IMR-90 (cell line): ENCODE measurements at regions not wholly inside any gene's neighbourhood (a gene's known extent, or its start where the extent isn't known, plus 50 kb on each side); places are given as distances from the start of the nearest gene placed in this dataset.

Source experiments
- ATAC-seq: fragments of 200-7000 bp; cut with Tn5 transposase; 2 replicates; pipeline ENCODE4 v1.9.1; 2020; ENCODE audit warnings: low read depth, mild to moderate bottlenecking, moderate library complexity
- BruUV-seq: library from RNA; stranded (reverse); fragments of 400-500 nt; replicated peaks from 2 replicates; lab custom pipeline; 2021; lab: Mats Ljungman, UMichigan
- CTCF ChIA-PET: fragments of 300-600 bp; formaldehyde crosslinking; extraction: SDS; loops from one replicate; lab custom pipeline; 2021; ENCODE audit warnings: antibody characterized with exemption; lab: Yijun Ruan, JAX
- POLR2A ChIA-PET: fragments of 300-600 bp; sonication (Branson Sonifier 250); formaldehyde crosslinking; loops from one replicate; lab custom pipeline; 2022; ENCODE audit warnings: antibody characterized with exemption; ENCODE audit not compliant: unreplicated experiment; lab: Charles Lee
- DNase-seq: peaks from one replicate; pipeline ENCODE4 v3.0.0; 2013
- H2AFZ ChIP-seq: replicated peaks from 2 replicates; pipeline ENCODE3; 2013; ENCODE audit warnings: low read length, mild to moderate bottlenecking; ENCODE audit not compliant: poor library complexity
- H2AK5ac ChIP-seq: 2 replicates; pipeline ENCODE4 v1.6.1; 2013; ENCODE audit warnings: low read depth, low read length, inconsistent platforms
- H2AK9ac ChIP-seq: replicated peaks from 2 replicates; pipeline ENCODE3; 2013; ENCODE audit warnings: mild to moderate bottlenecking, low read depth, low read length, moderate library complexity; ENCODE audit not compliant: poor library complexity
- H2BK120ac ChIP-seq: 2 replicates; pipeline ENCODE4 v1.6.1; 2013; ENCODE audit warnings: low read depth, low read length, inconsistent platforms
- H2BK15ac ChIP-seq: 3 replicates; pipeline ENCODE4 v1.6.1; 2013; ENCODE audit warnings: low read depth, low read length, inconsistent platforms
- H2BK20ac ChIP-seq: 2 replicates; pipeline ENCODE4 v1.6.1; 2013; ENCODE audit warnings: low read depth, mild to moderate bottlenecking, inconsistent platforms, low read length, moderate library complexity
- H2BK5ac ChIP-seq: 2 replicates; pipeline ENCODE4 v1.6.1; 2013; ENCODE audit warnings: mild to moderate bottlenecking, low read depth, low read length, inconsistent platforms; ENCODE audit not compliant: poor library complexity, severe bottlenecking
- H3K14ac ChIP-seq: replicated peaks from 2 replicates; pipeline ENCODE4 v1.6.1; 2013; ENCODE audit warnings: low read depth, low read length, inconsistent platforms
- H3K18ac ChIP-seq: 2 replicates; pipeline ENCODE4 v1.6.1; 2013; ENCODE audit warnings: low read depth, low read length, control low read depth
- H3K23ac ChIP-seq: 2 replicates; pipeline ENCODE4 v1.6.1; 2013; ENCODE audit warnings: low read depth, low read length, inconsistent platforms
- H3K27ac ChIP-seq: 2 replicates; pipeline ENCODE4 v1.5.1; 2013; ENCODE audit warnings: mild to moderate bottlenecking, control low read depth, low read length; ENCODE audit not compliant: insufficient read depth
- H3K27me3 ChIP-seq: 2 replicates; pipeline ENCODE4 v1.6.1; 2013; ENCODE audit warnings: low read length; ENCODE audit not compliant: control insufficient read depth, insufficient read depth
- H3K36me3 ChIP-seq: 2 replicates; pipeline ENCODE4 v1.6.1; 2013; ENCODE audit warnings: low read length, mixed read lengths; ENCODE audit not compliant: control insufficient read depth, insufficient read depth
- H3K4ac ChIP-seq: 2 replicates; pipeline ENCODE4 v1.6.1; 2013; ENCODE audit warnings: low read depth, low read length, inconsistent platforms
- H3K4me1 ChIP-seq: 2 replicates; pipeline ENCODE4 v1.6.1; 2013; ENCODE audit warnings: low read length, mixed read lengths; ENCODE audit not compliant: control insufficient read depth, insufficient read depth
- H3K4me2 ChIP-seq: 2 replicates; pipeline ENCODE4 v1.6.1; 2013; ENCODE audit warnings: low read depth, mild to moderate bottlenecking, control low read depth, low read length, moderate library complexity
- H3K4me3 ChIP-seq: 2 replicates; pipeline ENCODE4 v1.5.1; 2013; ENCODE audit warnings: low read depth, mild to moderate bottlenecking, control low read depth, low read length, moderate library complexity; ENCODE audit not compliant: insufficient read depth
- H3K56ac ChIP-seq: 2 replicates; pipeline ENCODE4 v1.6.1; 2013; ENCODE audit warnings: low read length, inconsistent platforms; ENCODE audit not compliant: insufficient read depth; ENCODE audit errors: extremely low read depth
- H3K79me1 ChIP-seq, 2 experiments: 2 replicates each; pipeline ENCODE4 v1.6.1; 2013; ENCODE audit warnings: low read length in 2 of 2, inconsistent platforms in 1 of 2, low read depth in 1 of 2
- H3K9ac ChIP-seq: 2 replicates; pipeline ENCODE4 v1.6.1; 2013; ENCODE audit warnings: low read depth, low read length, control low read depth
- H3K9me1 ChIP-seq: 2 replicates; pipeline ENCODE4 v1.6.1; 2013; ENCODE audit warnings: low read length, inconsistent platforms; ENCODE audit not compliant: insufficient read depth
- H3K9me3 ChIP-seq: 2 replicates; pipeline ENCODE4 v1.6.1; 2013; ENCODE audit warnings: low read length; ENCODE audit not compliant: control insufficient read depth, insufficient read depth
- H4K20me1 ChIP-seq: 2 replicates; pipeline ENCODE4 v1.6.1; 2013; ENCODE audit warnings: low read length, inconsistent platforms; ENCODE audit not compliant: insufficient read depth
- H4K5ac ChIP-seq: 2 replicates; pipeline ENCODE4 v1.6.1; 2013; ENCODE audit warnings: mild to moderate bottlenecking, low read depth, low read length, control low read depth
- H4K8ac ChIP-seq, 2 experiments: 2 replicates each; pipeline ENCODE4 v1.6.1; 2013; ENCODE audit warnings: low read depth in 2 of 2, low read length in 2 of 2, control low read depth in 1 of 2, inconsistent platforms in 1 of 2
- H4K91ac ChIP-seq: 2 replicates; pipeline ENCODE4 v1.6.1; 2013; ENCODE audit warnings: low read depth, low read length, inconsistent platforms; ENCODE audit not compliant: insufficient read depth
- POLR2A ChIP-seq: IDR thresholded peaks from 2 replicates; pipeline ENCODE4 v1.6.1; 2012; ENCODE audit warnings: mild to moderate bottlenecking, low read depth, low read length
- RCOR1 ChIP-seq: IDR thresholded peaks from 2 replicates; pipeline ENCODE4 v1.6.1; 2012; ENCODE audit warnings: mild to moderate bottlenecking, low read length, improper control_type of control experiment; ENCODE audit not compliant: insufficient replicate concordance
- RFX5 ChIP-seq: IDR thresholded peaks from 2 replicates; pipeline ENCODE4 v1.8.0; 2012; ENCODE audit warnings: low read depth, mild to moderate bottlenecking, low read length, moderate library complexity
- WGBS, 2 experiments: methylation state at CpG; one replicate each; pipeline versions ENCODE4 v1.1.5 to v1.1.7; 2013; ENCODE audit warnings: missing lambda C conversion rate in 2 of 2; ENCODE audit not compliant: insufficient read length in 1 of 2; ENCODE audit errors: extremely low coverage in 2 of 2; 5-methylcytosine and 5-hydroxymethylcytosine counted together
- dilution Hi-C: fragments of 300-500 bp; cut with HindIII; formaldehyde crosslinking; loops from one replicate; pipeline ENCODE4 v1.14.3; 2018; ENCODE audit warnings: low sequenced_read_pairs; ENCODE audit not compliant: unreplicated experiment
- in situ Hi-C: fragments of 300-500 bp; cut with MboI; formaldehyde crosslinking; loops from 3 replicates; pipeline ENCODE4 v1.14.3; 2019; ENCODE audit warnings: low sequenced_read_pairs, inconsistent platforms, mixed read lengths
- intact Hi-C: fragments of 100-400 bp; cut with micrococcal nuclease; formaldehyde crosslinking; loops from 2 replicates; pipeline ENCODE4 v1.10.0; 2022
- TF ChIP-seq, protein P1 (sequence below): fragments of 150-350 bp; IDR thresholded peaks from 2 replicates; pipeline ENCODE4 v1.6.1; 2017; ENCODE audit warnings: mild to moderate bottlenecking, antibody characterized with exemption, low read length, low read depth

DNA sequence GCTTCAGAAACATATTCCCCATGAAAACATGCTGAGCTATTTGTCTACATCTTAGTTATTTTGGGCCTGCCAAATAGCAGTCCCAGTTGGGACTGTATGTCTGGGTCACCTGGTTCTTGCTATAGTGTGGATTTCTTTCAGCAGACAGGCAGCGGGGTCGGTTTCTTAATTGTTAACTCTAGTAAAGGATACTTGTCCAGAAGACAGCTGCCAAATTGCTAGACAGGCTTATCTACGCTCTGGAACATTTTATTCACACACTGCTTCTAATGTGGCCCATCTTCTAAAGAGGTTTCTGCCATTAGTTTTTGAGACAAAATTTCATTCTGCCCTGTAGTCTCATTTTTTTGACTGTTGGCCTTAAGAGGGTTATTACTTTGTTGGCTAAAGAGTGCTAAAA lies 217.9 kb downstream of the RWDD3 start:
- Histone ChIP-seq H3K36me3 (no peaks in the 10 kb centered on the region), H3K9ac (no peak overlapping the region), H2BK20ac (no peak overlapping the region), H3K9me3 (no peaks in the 10 kb centered on the region), H2AK5ac (no peak overlapping the region), H3K27ac (no peak overlapping the region), H4K5ac (no peak overlapping the region), H4K91ac (no peak overlapping the region), H3K56ac (no peak overlapping the region), H3K4ac (no peak overlapping the region), H2BK120ac (no peak overlapping the region), H3K4me3 (no peak overlapping the region), H4K20me1 (no peaks in the 10 kb centered on the region), H2AFZ (no peak overlapping the region), H2AK9ac (no peak overlapping the region), H4K8ac (no peak overlapping the region), H3K18ac (no peak overlapping the region), H2BK15ac (no peak overlapping the region), H3K79me1 (no peaks in the 10 kb centered on the region), H3K23ac (no peak overlapping the region), H2BK5ac (no peak overlapping the region), H3K14ac (no peak overlapping the region), H3K9me1 (no peaks in the 10 kb centered on the region), H3K4me2 (no peak overlapping the region), H3K4me1 (no peaks in the 10 kb centered on the region), H3K27me3 (no peaks in the 10 kb centered on the region)
- BruUV-seq: no TSS peak
- POLR2A ChIA-PET: no interaction called here
- CTCF ChIA-PET: no interaction called here
- ATAC-seq (no peak), DNase-seq (no peak)
- intact Hi-C loops (no loop called here), dilution Hi-C loops (no loop called here), in situ Hi-C loops (no loop called here)
- WGBS, 2 experiments: no CpG with 5 or more reads among the region's 3 CpGs
- TF ChIP-seq RFX5 (no peak), RCOR1 (no peak), POLR2A (no peak)
- TF ChIP-seq, protein P1, sequence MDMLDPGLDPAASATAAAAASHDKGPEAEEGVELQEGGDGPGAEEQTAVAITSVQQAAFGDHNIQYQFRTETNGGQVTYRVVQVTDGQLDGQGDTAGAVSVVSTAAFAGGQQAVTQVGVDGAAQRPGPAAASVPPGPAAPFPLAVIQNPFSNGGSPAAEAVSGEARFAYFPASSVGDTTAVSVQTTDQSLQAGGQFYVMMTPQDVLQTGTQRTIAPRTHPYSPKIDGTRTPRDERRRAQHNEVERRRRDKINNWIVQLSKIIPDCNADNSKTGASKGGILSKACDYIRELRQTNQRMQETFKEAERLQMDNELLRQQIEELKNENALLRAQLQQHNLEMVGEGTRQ: no peak
